Natural killer cell (primary cell): ENCODE measurements at regions not wholly inside any gene's neighbourhood (a gene's known extent, or its start where the extent isn't known, plus 50 kb on each side); places are given as distances from the start of the nearest gene placed in this dataset.

ENCODE experiments used
- ATAC-seq, 3 donors: fragments of 150-1000 bp in 2 of 3; fragments of 200-7000 bp in 1 of 3; cut with Tn5 transposase; 1 replicate in 1 of 3; 2 replicates in 2 of 3; pipeline ENCODE4 v1.10.0; 2021; ENCODE audit warnings: mild to moderate bottlenecking in 2 of 3, moderate library complexity in 2 of 3
- DNase-seq, 2 donors: peaks; one replicate each; pipeline versions ENCODE4 v3.0.0 to v3.0.0-alpha.2; 2013 to 2021; ENCODE audit warnings: mixed read lengths in 1 of 2
- H3K27ac ChIP-seq: one replicate; pipeline ENCODE4 v1.5.1; 2013; ENCODE audit warnings: mild to moderate bottlenecking, low read length
- H3K27me3 ChIP-seq: one replicate; pipeline ENCODE4 v1.6.1; 2013; ENCODE audit warnings: low read length; ENCODE audit not compliant: control insufficient read depth, insufficient read depth
- H3K36me3 ChIP-seq: one replicate; pipeline ENCODE4 v1.6.1; 2013; ENCODE audit warnings: low read length; ENCODE audit not compliant: control insufficient read depth, insufficient read depth
- H3K4me1 ChIP-seq: one replicate; pipeline ENCODE4 v1.6.1; 2013; ENCODE audit warnings: low read length; ENCODE audit not compliant: control insufficient read depth, insufficient read depth
- H3K4me3 ChIP-seq: one replicate; pipeline ENCODE4 v1.5.1; 2013; ENCODE audit warnings: low read length
- H3K9me3 ChIP-seq: one replicate; pipeline ENCODE4 v1.6.1; 2013; ENCODE audit warnings: low read length; ENCODE audit not compliant: control insufficient read depth, insufficient read depth
- H3K27ac Mint-ChIP-seq, 2 donors: one replicate each; pipeline ENCODE4 v1.8.0; 2022; ENCODE audit warnings: mild to moderate bottlenecking in 2 of 2, mixed read lengths in 2 of 2, moderate library complexity in 1 of 2
- H3K27me3 Mint-ChIP-seq, 2 donors: one replicate each; pipeline ENCODE4 v1.8.0; 2022; ENCODE audit warnings: low read depth in 2 of 2, mixed read lengths in 2 of 2
- H3K36me3 Mint-ChIP-seq: one replicate; pipeline ENCODE4 v1.8.0; 2022; ENCODE audit warnings: mixed read lengths
- H3K4me1 Mint-ChIP-seq, 2 donors: one replicate each; pipeline ENCODE4 v1.8.0; 2022; ENCODE audit warnings: mixed read lengths in 2 of 2
- H3K4me3 Mint-ChIP-seq: one replicate; pipeline ENCODE4 v1.8.0; 2022; ENCODE audit warnings: mild to moderate bottlenecking, moderate library complexity, mixed read lengths
- H3K9me3 Mint-ChIP-seq, 2 donors: one replicate each; pipeline ENCODE4 v1.8.0; 2022; ENCODE audit warnings: mixed read lengths in 2 of 2
- CTCF ChIP-seq: fragments of 200-600 bp; IDR thresholded peaks from one replicate; pipeline ENCODE4 v1.8.0; 2022; ENCODE audit warnings: antibody characterized with exemption
- WGBS: methylation state at CpG from one replicate; pipeline ENCODE4 v1.1.7; 2013; ENCODE audit warnings: missing lambda C conversion rate; ENCODE audit not compliant: insufficient coverage; 5-methylcytosine and 5-hydroxymethylcytosine counted together
- intact Hi-C: fragments of 100-400 bp; cut with micrococcal nuclease; formaldehyde crosslinking; loops from one replicate; pipeline ENCODE4 v1.14.2; 2022

- no peaks in the 10 kb centered on the region for H3K9me3 ChIP-seq
- WGBS: 77% methylated on average over 1 of the region's 1 CpG
- no peak for DNase-seq
- peaks cover 8% of the 10 kb centered on the region for H3K36me3 Mint-ChIP-seq
- H3K4me3 ChIP-seq: no peak overlapping the region
- H3K36me3 ChIP-seq: no peaks in the 10 kb centered on the region
- peaks cover 9 to 21% of the 10 kb centered on the region in 2 donors for H3K9me3 Mint-ChIP-seq
- H3K27ac ChIP-seq: no peak overlapping the region
- no peaks in the 10 kb centered on the region for H3K4me1 ChIP-seq
- no peak for ATAC-seq
- H3K4me1 Mint-ChIP-seq: no peaks in the 10 kb centered on the region
- H3K27me3 ChIP-seq: no peaks in the 10 kb centered on the region
- TF ChIP-seq CTCF: no peak
- no peak overlapping the region for H3K27ac Mint-ChIP-seq
- intact Hi-C loops: no loop called here
- H3K27me3 Mint-ChIP-seq: no peaks in the 10 kb centered on the region
- H3K4me3 Mint-ChIP-seq: no peak overlapping the region
Observed at GRCh38 chr2:139123795-139124194, 343.6 kb upstream of the NXPH2 start.

DNA sequence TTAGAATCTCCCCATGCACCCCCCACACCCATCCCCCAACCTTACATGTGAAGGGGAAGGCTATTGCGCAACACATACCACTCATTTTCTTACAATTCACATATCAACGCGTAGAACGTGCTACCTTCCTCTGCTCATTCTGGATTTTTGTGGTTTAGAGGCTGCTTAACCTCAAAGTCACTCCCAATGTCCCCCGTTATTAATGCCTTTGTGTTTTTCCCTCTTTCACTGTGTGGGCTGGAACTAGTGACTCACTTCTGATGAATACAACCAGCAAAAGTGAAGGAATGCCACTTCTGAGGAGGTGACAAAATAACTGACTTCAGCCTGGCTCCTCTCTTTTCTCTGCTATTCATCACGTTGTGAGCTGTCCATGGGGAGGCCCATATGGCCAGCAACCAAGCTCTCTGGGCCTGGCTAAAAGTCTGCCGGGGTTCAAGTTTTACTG is 342.5 kb upstream of the NXPH2 start:
- no peak overlapping the region for H3K4me3 ChIP-seq
- H3K9me3 Mint-ChIP-seq: peaks cover 10 to 16% of the 10 kb centered on the region in 2 donors
- 43% methylated on average over 7 of the region's 7 CpGs for WGBS
- H3K36me3 ChIP-seq: no peaks in the 10 kb centered on the region
- intact Hi-C loops: no loop called here
- H3K27me3 ChIP-seq: no peaks in the 10 kb centered on the region
- no peaks in the 10 kb centered on the region for H3K9me3 ChIP-seq
- H3K36me3 Mint-ChIP-seq: peaks cover 8% of the 10 kb centered on the region
- H3K27ac Mint-ChIP-seq: no peak overlapping the region
- H3K4me1 Mint-ChIP-seq: no peaks in the 10 kb centered on the region
- TF ChIP-seq CTCF: no peak
- H3K4me1 ChIP-seq: no peaks in the 10 kb centered on the region
- ATAC-seq (no peak), DNase-seq (no peak)
- H3K27me3 Mint-ChIP-seq: no peaks in the 10 kb centered on the region
- no peak overlapping the region for H3K4me3 Mint-ChIP-seq
- no peak overlapping the region for H3K27ac ChIP-seq

- no peak overlapping the region for H3K27ac ChIP-seq
- H3K9me3 ChIP-seq: peaks cover 6% of the 10 kb centered on the region
- Mint-ChIP-seq H3K4me1 (no peaks in the 10 kb centered on the region), H3K27ac (no peak overlapping the region), H3K27me3 (no peaks in the 10 kb centered on the region), H3K36me3 (no peaks in the 10 kb centered on the region), H3K9me3 (peaks cover 14 to 20% of the 10 kb centered on the region in 2 donors), H3K4me3 (no peak overlapping the region)
- no peak for TF ChIP-seq CTCF
- ATAC-seq (no peak), DNase-seq (no peak)
- H3K27me3 ChIP-seq: no peaks in the 10 kb centered on the region
- no peak overlapping the region for H3K4me3 ChIP-seq
- intact Hi-C loops: no loop called here
- H3K36me3 ChIP-seq: no peaks in the 10 kb centered on the region
- no CpG with 5 or more reads among the region's 1 CpG for WGBS
- H3K4me1 ChIP-seq: no peaks in the 10 kb centered on the region
Observed at GRCh38 chr2:139099721-139100120, 319.5 kb upstream of the NXPH2 start.

DNA sequence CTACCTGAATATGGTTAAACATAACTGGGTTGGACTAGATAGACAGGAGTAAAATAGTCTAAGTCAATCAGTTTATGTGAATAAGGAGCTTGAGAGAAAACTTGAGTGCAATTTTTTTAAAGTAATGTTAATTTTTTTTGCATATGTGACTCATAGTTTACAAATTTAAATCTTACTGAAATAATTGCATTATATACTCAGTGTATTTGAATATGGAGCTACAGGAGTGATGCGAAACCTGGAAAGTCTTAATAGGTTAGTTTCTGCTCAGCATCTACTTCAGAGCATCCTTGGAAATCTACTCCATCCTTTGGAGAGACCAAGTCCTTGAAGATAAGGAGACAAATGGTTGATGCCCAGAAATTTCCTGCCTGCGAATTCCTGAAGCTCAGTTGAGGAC is 318.8 kb upstream of the NXPH2 start:
- H3K27ac ChIP-seq: no peak overlapping the region
- no peaks in the 10 kb centered on the region for H3K36me3 Mint-ChIP-seq
- intact Hi-C loops: no loop called here
- peaks cover 6% of the 10 kb centered on the region for H3K9me3 ChIP-seq
- H3K4me1 Mint-ChIP-seq: no peaks in the 10 kb centered on the region
- no peak overlapping the region for H3K27ac Mint-ChIP-seq
- peaks cover 12 to 20% of the 10 kb centered on the region in 2 donors for H3K9me3 Mint-ChIP-seq
- H3K27me3 ChIP-seq: no peaks in the 10 kb centered on the region
- no peak overlapping the region for H3K4me3 ChIP-seq
- DNase-seq (no peak), ATAC-seq (no peak)
- H3K4me1 ChIP-seq: no peaks in the 10 kb centered on the region
- no peaks in the 10 kb centered on the region for H3K27me3 Mint-ChIP-seq
- TF ChIP-seq CTCF: no peak
- WGBS: 86% methylated on average over 2 of the region's 2 CpGs
- H3K36me3 ChIP-seq: no peaks in the 10 kb centered on the region
- H3K4me3 Mint-ChIP-seq: no peak overlapping the region
